ENCODE measurements at regions not wholly inside any gene's neighbourhood (a gene's known extent, or its start where the extent isn't known, plus 50 kb on each side); places are given as distances from the start of the nearest gene placed in this dataset.

DNA sequence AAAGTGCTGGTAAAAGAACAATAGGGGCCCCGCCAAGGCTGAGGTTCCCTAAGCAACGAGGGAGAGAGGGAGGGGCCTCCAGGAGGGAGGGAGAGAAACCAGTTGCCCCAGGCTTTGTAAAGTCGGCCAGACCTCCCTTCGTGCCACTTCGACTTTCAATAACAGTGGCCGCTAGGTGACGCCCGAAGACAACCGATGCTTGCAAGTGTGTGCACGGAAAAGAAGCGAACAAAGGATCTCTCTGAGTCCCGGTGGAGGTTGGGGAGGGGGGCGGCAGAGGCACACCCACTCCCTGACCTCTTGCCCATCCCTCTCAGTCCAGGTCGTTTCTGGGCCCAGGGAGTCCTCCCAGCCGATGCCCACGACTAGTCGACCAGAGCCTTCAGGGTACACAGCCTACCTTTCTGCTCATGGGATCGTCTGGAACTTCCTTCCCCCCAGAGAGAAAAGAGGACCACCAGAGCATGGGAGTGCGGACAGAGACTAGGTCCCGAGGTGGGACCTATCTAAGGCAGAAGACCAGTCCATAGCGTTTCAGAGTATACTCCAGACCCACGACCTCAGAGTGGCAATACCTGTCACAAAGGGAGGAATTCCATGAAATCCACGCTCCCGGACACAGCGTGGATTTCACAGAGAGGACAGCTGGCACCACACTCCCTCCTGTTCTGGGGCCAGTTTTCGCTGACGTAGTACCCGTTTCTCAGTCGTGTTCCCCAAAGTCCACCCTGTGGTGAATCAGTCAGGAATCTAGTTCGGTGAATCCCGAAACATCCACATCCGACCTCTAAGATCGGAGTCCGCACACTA, 262.7 kb upstream of the ALG10B start:
- TF ChIP-seq EZH2phosphoT487 (IDR thresholded peaks at IDR 0.05; ENCODE audit: low read depth, severe bottlenecking, unreplicated experiment) (no peak), EZH2 (IDR thresholded peaks at IDR 0.05; ENCODE audit: borderline replicate concordance) (no peak)
- TF ChIP-seq, protein P1, sequence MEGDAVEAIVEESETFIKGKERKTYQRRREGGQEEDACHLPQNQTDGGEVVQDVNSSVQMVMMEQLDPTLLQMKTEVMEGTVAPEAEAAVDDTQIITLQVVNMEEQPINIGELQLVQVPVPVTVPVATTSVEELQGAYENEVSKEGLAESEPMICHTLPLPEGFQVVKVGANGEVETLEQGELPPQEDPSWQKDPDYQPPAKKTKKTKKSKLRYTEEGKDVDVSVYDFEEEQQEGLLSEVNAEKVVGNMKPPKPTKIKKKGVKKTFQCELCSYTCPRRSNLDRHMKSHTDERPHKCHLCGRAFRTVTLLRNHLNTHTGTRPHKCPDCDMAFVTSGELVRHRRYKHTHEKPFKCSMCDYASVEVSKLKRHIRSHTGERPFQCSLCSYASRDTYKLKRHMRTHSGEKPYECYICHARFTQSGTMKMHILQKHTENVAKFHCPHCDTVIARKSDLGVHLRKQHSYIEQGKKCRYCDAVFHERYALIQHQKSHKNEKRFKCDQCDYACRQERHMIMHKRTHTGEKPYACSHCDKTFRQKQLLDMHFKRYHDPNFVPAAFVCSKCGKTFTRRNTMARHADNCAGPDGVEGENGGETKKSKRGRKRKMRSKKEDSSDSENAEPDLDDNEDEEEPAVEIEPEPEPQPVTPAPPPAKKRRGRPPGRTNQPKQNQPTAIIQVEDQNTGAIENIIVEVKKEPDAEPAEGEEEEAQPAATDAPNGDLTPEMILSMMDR (IDR thresholded peaks at IDR 0.05; ENCODE audit: poor library complexity): no peak
- H4K20me1 ChIP-seq (ENCODE audit: insufficient read depth, poor library complexity, severe bottlenecking): no peaks in the 10 kb centered on the region
- no peak overlapping the region for H3K27ac ChIP-seq
- H3K4me3 ChIP-seq: no peak overlapping the region
- WGBS (ENCODE audit: low lambda C conversion rate, missing lambda C conversion rate): 84% methylated on average over 34 of the region's 34 CpGs
- no peak overlapping the region for H3K4me2 ChIP-seq
- H3K79me2 ChIP-seq: no peaks in the 10 kb centered on the region
- no peak overlapping the region for H2AFZ ChIP-seq
- no peaks in the 10 kb centered on the region for H3K36me3 ChIP-seq (replicated peaks; ENCODE audit: insufficient read depth, low read depth)
- no peaks in the 10 kb centered on the region for H3K27me3 ChIP-seq
- H3K9me3 ChIP-seq (ENCODE audit: low read depth): peaks cover 3% of the 10 kb centered on the region
- no peaks in the 10 kb centered on the region for H3K4me1 ChIP-seq (ENCODE audit: insufficient read depth)
- H3K9me2 ChIP-seq (replicated peaks; ENCODE audit: insufficient read depth): no peaks in the 10 kb centered on the region
- no peak for DNase-seq (ENCODE audit: low spot score)

DNA sequence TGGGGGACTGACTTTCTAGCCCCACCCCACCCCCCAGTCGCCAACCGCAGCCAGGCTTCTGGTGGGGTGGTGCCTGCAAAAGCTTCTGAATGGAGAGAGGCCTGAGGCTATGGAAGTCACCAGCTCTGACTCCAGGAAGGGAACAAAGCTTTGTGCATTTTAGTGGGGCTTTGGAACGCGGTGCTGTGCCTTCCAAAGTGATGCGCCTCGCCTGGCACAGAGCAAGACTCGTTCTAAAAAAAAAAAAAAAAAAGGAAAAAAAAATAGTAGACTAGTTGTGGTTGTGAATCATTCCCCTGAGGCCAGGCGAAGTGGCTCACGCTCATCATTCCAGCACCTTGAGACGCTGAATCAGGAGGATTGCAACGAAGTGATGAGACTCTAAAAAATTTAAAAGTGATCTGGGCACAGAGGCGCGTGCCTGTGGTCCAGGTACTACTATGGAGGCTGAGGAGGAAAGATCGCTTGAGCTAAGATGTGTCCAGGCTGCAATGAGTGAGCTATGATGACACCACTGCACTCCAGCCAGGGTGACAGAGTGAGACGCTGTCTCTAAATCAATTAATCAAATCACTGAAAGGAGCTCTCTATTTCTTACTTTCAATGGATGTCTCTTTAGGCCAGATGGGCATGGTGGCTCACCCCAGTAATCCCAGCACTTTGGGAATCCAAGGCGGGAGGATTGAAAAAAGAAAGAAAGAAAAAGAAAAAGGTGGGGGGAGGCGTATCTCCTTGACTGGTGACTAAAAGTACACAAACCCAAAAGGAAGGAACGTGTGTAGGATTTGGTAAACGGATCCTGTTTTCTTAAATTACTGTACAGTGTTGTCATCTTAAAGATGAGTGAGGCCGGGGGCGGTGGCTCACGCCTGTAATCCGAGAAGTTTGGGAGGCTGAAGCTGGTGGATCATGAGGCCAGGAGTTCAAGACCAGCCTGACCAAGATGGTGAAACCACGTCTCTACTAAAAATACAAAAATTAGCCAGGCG, 259.6 kb upstream of the ALG10B start:
- H2AFZ ChIP-seq: no peak overlapping the region
- no peaks in the 10 kb centered on the region for H3K36me3 ChIP-seq (replicated peaks; ENCODE audit: insufficient read depth, low read depth)
- H4K20me1 ChIP-seq (ENCODE audit: insufficient read depth, poor library complexity, severe bottlenecking): no peaks in the 10 kb centered on the region
- H3K9me3 ChIP-seq (ENCODE audit: low read depth): no peaks in the 10 kb centered on the region
- no peaks in the 10 kb centered on the region for H3K4me1 ChIP-seq (ENCODE audit: insufficient read depth)
- no peaks in the 10 kb centered on the region for H3K79me2 ChIP-seq
- H3K9me2 ChIP-seq (replicated peaks; ENCODE audit: insufficient read depth): no peaks in the 10 kb centered on the region
- DNase-seq (ENCODE audit: low spot score): no peak
- no peak overlapping the region for H3K4me2 ChIP-seq
- no peak overlapping the region for H3K4me3 ChIP-seq
- H3K27ac ChIP-seq: no peak overlapping the region
- TF ChIP-seq EZH2 (IDR thresholded peaks at IDR 0.05; ENCODE audit: borderline replicate concordance) (no peak), EZH2phosphoT487 (IDR thresholded peaks at IDR 0.05; ENCODE audit: low read depth, severe bottlenecking, unreplicated experiment) (no peak)
- TF ChIP-seq, protein P1 (IDR thresholded peaks at IDR 0.05; ENCODE audit: poor library complexity): no peak
- 74% methylated on average over 25 of the region's 25 CpGs for whole genome bisulfite sequencing (ENCODE audit: low lambda C conversion rate, missing lambda C conversion rate)
- H3K27me3 ChIP-seq: no peaks in the 10 kb centered on the region

- 91% methylated on average over 19 of the region's 19 CpGs for WGBS (ENCODE audit: low lambda C conversion rate, missing lambda C conversion rate)
- no peaks in the 10 kb centered on the region for H3K36me3 ChIP-seq (replicated peaks; ENCODE audit: insufficient read depth, low read depth)
- H3K79me2 ChIP-seq: no peaks in the 10 kb centered on the region
- H3K27ac ChIP-seq: no peak overlapping the region
- no peaks in the 10 kb centered on the region for H3K27me3 ChIP-seq
- H3K4me3 ChIP-seq: no peak overlapping the region
- no peaks in the 10 kb centered on the region for H3K9me3 ChIP-seq (ENCODE audit: low read depth)
- TF ChIP-seq EZH2 (IDR thresholded peaks at IDR 0.05; ENCODE audit: borderline replicate concordance): no peak
- TF ChIP-seq EZH2phosphoT487 (IDR thresholded peaks at IDR 0.05; ENCODE audit: low read depth, severe bottlenecking, unreplicated experiment): no peak
- TF ChIP-seq, protein P1 (IDR thresholded peaks at IDR 0.05; ENCODE audit: poor library complexity): no peak
- no peak for DNase-seq (ENCODE audit: low spot score)
- H3K9me2 ChIP-seq (replicated peaks; ENCODE audit: insufficient read depth): no peaks in the 10 kb centered on the region
- H4K20me1 ChIP-seq (ENCODE audit: insufficient read depth, poor library complexity, severe bottlenecking): no peaks in the 10 kb centered on the region
- H3K4me1 ChIP-seq (ENCODE audit: insufficient read depth): no peaks in the 10 kb centered on the region
- no peak overlapping the region for H3K4me2 ChIP-seq
- H2AFZ ChIP-seq: no peak overlapping the region
Measured at GRCh38 chr12:38099686-38100085, 216.9 kb upstream of the ALG10B start.
